Vagina (tissue), 2 donors: ENCODE measurements at regions not wholly inside any gene's neighbourhood (a gene's known extent, or its start where the extent isn't known, plus 50 kb on each side); places are given as distances from the start of the nearest gene placed in this dataset.

Experiments used
- CTCF ChIP-seq, 3 experiments: fragments of 450-650 bp in 2 of 3; fragments of 200-600 bp in 1 of 3; sonication (generic) in 1 of 3; IDR thresholded peaks; one replicate each; pipeline ENCODE4 v1.5.1; 2017 to 2019; ENCODE audit warnings: antibody characterized with exemption in 3 of 3, mild to moderate bottlenecking in 2 of 3, moderate library complexity in 2 of 3
- POLR2A ChIP-seq, 2 donors: fragments of 450-650 bp; IDR thresholded peaks; one replicate each; pipeline ENCODE4 v1.6.1; 2017; ENCODE audit warnings: antibody characterized with exemption in 2 of 2, mild to moderate bottlenecking in 2 of 2, moderate library complexity in 2 of 2
- POLR2AphosphoS5 ChIP-seq, 2 donors: sonication (generic); formaldehyde crosslinking; IDR thresholded peaks; one replicate each; pipeline ENCODE4 v1.9.0; 2017; ENCODE audit warnings: antibody characterized with exemption in 2 of 2, mild to moderate bottlenecking in 2 of 2, low read depth in 1 of 2; ENCODE audit not compliant: insufficient read depth in 1 of 2

- TF ChIP-seq CTCF (IDR thresholded peaks at IDR 0.05), result no peak
- TF ChIP-seq POLR2AphosphoS5 (IDR thresholded peaks at IDR 0.05; ENCODE audit: insufficient read depth in 1 of 2, low read depth in 1 of 2), result no peak
- no peak for TF ChIP-seq POLR2A (IDR thresholded peaks at IDR 0.05)
These were observed 97.6 kb downstream of the FAT3 start for GRCh38 chr11:92322225-92322624.
